Adrenal gland (tissue), 9 donors: ENCODE measurements at regions not wholly inside any gene's neighbourhood (a gene's known extent, or its start where the extent isn't known, plus 50 kb on each side); places are given as distances from the start of the nearest gene placed in this dataset.

Experiments
- DNase-seq, 7 donors: peaks; one replicate each; pipeline ENCODE4 v3.0.0-alpha.2; 2019 to 2020
- H3K27ac ChIP-seq, 5 donors: fragments of 200-600 bp; sonication (generic) in 4 of 5; 1 replicate in 3 of 5; 2 replicates in 2 of 5; pipeline versions ENCODE4 v1.5.1 to v1.8.0; 2016 to 2020; ENCODE audit warnings: mild to moderate bottlenecking in 1 of 5
- H3K27me3 ChIP-seq: fragments of 200-600 bp; 2 replicates; pipeline ENCODE4 v1.8.0; 2021
- H3K36me3 ChIP-seq, 2 donors: fragments of 200-600 bp; replicated peaks in 1 of 2; 1 replicate in 1 of 2; 2 replicates in 1 of 2; pipeline versions ENCODE4 v1.5.1 to v1.8.0; 2018 to 2022
- H3K4me1 ChIP-seq, 2 donors: fragments of 200-600 bp; replicated peaks in 1 of 2; 1 replicate in 1 of 2; 2 replicates in 1 of 2; pipeline versions ENCODE4 v1.5.1 to v1.8.0; 2018 to 2021
- H3K4me3 ChIP-seq, 4 donors: fragments of 200-600 bp; sonication (generic) in 3 of 4; one replicate each; pipeline ENCODE4 v1.5.1; 2016 to 2018
- H3K9me3 ChIP-seq, 3 donors: fragments of 200-600 bp; sonication (generic) in 1 of 3; replicated peaks in 1 of 3; 1 replicate in 2 of 3; 2 replicates in 1 of 3; pipeline versions ENCODE4 v1.5.1 to v1.8.0; 2016 to 2021
- CTCF ChIP-seq, 6 experiments: fragments of 450-650 bp in 4 of 6; fragments of 200-600 bp in 2 of 6; sonication (generic) in 1 of 6; IDR thresholded peaks; 1 replicate in 5 of 6; 2 replicates in 1 of 6; pipeline versions ENCODE4 v1.5.1 to v1.8.0; 2016 to 2021; ENCODE audit warnings: antibody characterized with exemption in 6 of 6, mild to moderate bottlenecking in 2 of 6, moderate library complexity in 1 of 6
- POLR2A ChIP-seq, 2 donors: fragments of 450-650 bp; IDR thresholded peaks; one replicate each; pipeline ENCODE4 v1.6.1; 2017; ENCODE audit warnings: antibody characterized with exemption in 2 of 2, mild to moderate bottlenecking in 2 of 2, moderate library complexity in 1 of 2
- WGBS, 4 donors: extraction: QIAGEN DNeasy Blood & Tissue Kit in 2 of 4; methylation state at CpG; one replicate each; pipeline versions ENCODE4 v1.1.5 to v1.1.7; 2013 to 2017; 5-methylcytosine and 5-hydroxymethylcytosine counted together
- intact Hi-C, 2 donors: fragments of 100-400 bp; cut with DNase I; formaldehyde crosslinking; loops; one replicate each; pipeline versions ENCODE4 v1.14.1 to v1.15.0; 2022 to 2023
- donor health status: healthy with polysubstance abuse.
- donor health status: Bipolar disorder and iron deficiency.
- donor health status: DM: yes; HTN: yes; CAD: no.
- donor health status: DM: no; HTN: no; CAD: no.
- donor health status: DM: no; HTN: no; CAD: no.

- TF ChIP-seq POLR2A (IDR thresholded peaks at IDR 0.05) (no peak), CTCF (IDR thresholded peaks at IDR 0.05) (no peak)
- Histone ChIP-seq H3K4me3 (no peak overlapping the region), H3K27ac (no peak overlapping the region), H3K9me3 (no peaks in the 10 kb centered on the region), H3K4me1 (no peaks in the 10 kb centered on the region), H3K27me3 (no peaks in the 10 kb centered on the region), H3K36me3 (no peaks in the 10 kb centered on the region)
- DNase-seq: no peak
- intact Hi-C loops: no loop called here
These were observed 90.2 kb upstream of the STEAP4 start for GRCh38 chr7:88396948-88397322.

- H3K27me3 ChIP-seq: no peaks in the 10 kb centered on the region
- WGBS, 4 donors: 22 to 27% (median 24%) methylated on average over 2 of the region's 2 CpGs
These were observed 89.7 kb upstream of the STEAP4 start for GRCh38 chr7:88396295-88396947.

GRCh38 chr7:88395715-88396114, 89.0 kb upstream of the STEAP4 start:
- 59 to 74% (median 66%) methylated on average over 4 of the region's 4 CpGs for WGBS, 4 donors
- DNase-seq: no peak
- Histone ChIP-seq H3K36me3 (no peaks in the 10 kb centered on the region), H3K27ac (no peak overlapping the region), H3K4me3 (no peak overlapping the region), H3K9me3 (no peaks in the 10 kb centered on the region), H3K4me1 (no peaks in the 10 kb centered on the region), H3K27me3 (no peaks in the 10 kb centered on the region)
- intact Hi-C loops: no loop called here
- TF ChIP-seq POLR2A (IDR thresholded peaks at IDR 0.05) (no peak), CTCF (IDR thresholded peaks at IDR 0.05) (no peak)

More at GRCh38 chr7:88396295-88396947, 89.7 kb upstream of the STEAP4 start:
- Histone ChIP-seq H3K36me3 (no peaks in the 10 kb centered on the region), H3K4me3 (no peak overlapping the region), H3K9me3 (no peaks in the 10 kb centered on the region), H3K27ac (no peak overlapping the region), H3K4me1 (no peaks in the 10 kb centered on the region)
- intact Hi-C loops: no loop called here
- TF ChIP-seq POLR2A (IDR thresholded peaks at IDR 0.05): no peak
- TF ChIP-seq CTCF (IDR thresholded peaks at IDR 0.05): no peak
- DNase-seq: no peak

- Histone ChIP-seq H3K27ac (no peak overlapping the region), H3K4me3 (no peak overlapping the region), H3K9me3 (no peaks in the 10 kb centered on the region), H3K36me3 (no peaks in the 10 kb centered on the region), H3K27me3 (no peaks in the 10 kb centered on the region), H3K4me1 (no peaks in the 10 kb centered on the region)
- intact Hi-C loops: no loop called here
- TF ChIP-seq CTCF (IDR thresholded peaks at IDR 0.05) (no peak), POLR2A (IDR thresholded peaks at IDR 0.05) (no peak)
- DNase-seq: no peak
These were observed 84.6 kb upstream of the STEAP4 start for GRCh38 chr7:88391247-88391646.
